Body of pancreas (tissue), 4 donors: ENCODE measurements at regions not wholly inside any gene's neighbourhood (a gene's known extent, or its start where the extent isn't known, plus 50 kb on each side); places are given as distances from the start of the nearest gene placed in this dataset.

Experiments
- CTCF ChIP-seq, 7 experiments: fragments of 450-650 bp in 4 of 7; fragments of 200-600 bp in 3 of 7; sonication (generic) in 3 of 7; IDR thresholded peaks; one replicate each; pipeline ENCODE4 v1.5.1; 2016 to 2019; ENCODE audit warnings: antibody characterized with exemption in 7 of 7
- POLR2A ChIP-seq, 3 donors: fragments of 450-650 bp; IDR thresholded peaks; one replicate each; pipeline ENCODE4 v1.6.1; 2016; ENCODE audit warnings: antibody characterized with exemption in 3 of 3, mild to moderate bottlenecking in 2 of 3

DNA sequence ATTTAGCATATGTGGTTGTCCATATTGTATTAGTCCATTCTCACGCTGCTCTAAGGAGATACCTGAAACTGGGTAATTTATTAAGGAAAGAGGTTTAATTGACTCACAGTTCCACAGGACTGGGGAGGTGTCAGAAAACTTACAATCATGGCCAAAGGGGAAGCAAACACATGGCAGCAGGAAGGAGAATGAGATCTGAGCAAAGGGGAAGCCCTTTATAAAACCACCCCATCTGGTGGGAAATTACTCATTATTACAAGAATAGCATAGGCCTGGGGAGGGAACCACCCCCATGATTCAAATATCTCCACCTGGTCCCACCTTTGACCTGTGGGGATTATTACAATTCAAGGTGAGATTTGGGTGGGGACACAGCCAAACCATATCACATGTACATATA is 122.6 kb upstream of the ANK2 start:
- TF ChIP-seq CTCF (IDR thresholded peaks at IDR 0.05) (no peak), POLR2A (IDR thresholded peaks at IDR 0.05) (no peak)
